Neural cell (in vitro differentiated cells): ENCODE measurements at regions not wholly inside any gene's neighbourhood (a gene's known extent, or its start where the extent isn't known, plus 50 kb on each side); places are given as distances from the start of the nearest gene placed in this dataset.

Source experiments
- H2AFZ ChIP-seq: fragments of 200-600, 300-800 bp; sonication (generic), shearing (Covaris generic); 2 replicates; pipeline ENCODE4 v1.6.0; 2014; ENCODE audit warnings: low read depth, mild to moderate bottlenecking, antibody characterized with exemption, low read length, moderate library complexity
- H3F3A ChIP-seq: fragments of 200-600 bp; shearing (Covaris generic); 2 replicates; pipeline ENCODE4 v1.6.1; 2016; ENCODE audit warnings: mild to moderate bottlenecking, moderate library complexity, mixed read lengths, antibody characterized with exemption, low read length; ENCODE audit not compliant: insufficient read depth, poor library complexity, severe bottlenecking
- H3K27ac ChIP-seq: fragments of 200-600, 300-800 bp; sonication (generic), shearing (Covaris generic); 2 replicates; pipeline ENCODE4 v1.5.1; 2014; ENCODE audit warnings: mild to moderate bottlenecking, low read length, moderate library complexity
- H3K27me3 ChIP-seq: fragments of 300-800, 200-600 bp; sonication (generic), shearing (Covaris generic); 2 replicates; pipeline ENCODE4 v1.6.0; 2014; ENCODE audit warnings: mild to moderate bottlenecking, low read depth, low read length, moderate library complexity; ENCODE audit not compliant: insufficient read depth
- H3K36me3 ChIP-seq: fragments of 300-800, 200-600 bp; sonication (generic), shearing (Covaris generic); 2 replicates; pipeline ENCODE4 v1.5.1; 2014; ENCODE audit warnings: mild to moderate bottlenecking, antibody characterized with exemption, low read length, moderate library complexity; ENCODE audit not compliant: insufficient read depth
- H3K4me2 ChIP-seq: fragments of 300-800, 200-600 bp; sonication (generic), shearing (Covaris generic); 2 replicates; pipeline ENCODE4 v1.6.0; 2014; ENCODE audit warnings: mild to moderate bottlenecking, low read length
- H3K4me3 ChIP-seq: fragments of 300-800, 200-600 bp; sonication (generic), shearing (Covaris generic); 2 replicates; pipeline ENCODE4 v1.5.1; 2014; ENCODE audit warnings: mild to moderate bottlenecking, low read length, moderate library complexity
- H3K79me2 ChIP-seq: fragments of 200-600 bp; shearing (Covaris generic); replicated peaks from 2 replicates; pipeline ENCODE4 v1.6.0; 2014; ENCODE audit warnings: mild to moderate bottlenecking, low read length, moderate library complexity; ENCODE audit not compliant: insufficient read depth
- H3K9ac ChIP-seq: fragments of 300-800, 200-600 bp; sonication (generic), shearing (Covaris generic); 2 replicates; pipeline ENCODE4 v1.6.1; 2016; ENCODE audit warnings: mild to moderate bottlenecking, low read length, mixed read lengths
- H3K9me2 ChIP-seq: fragments of 200-600 bp; shearing (Covaris generic); 2 replicates; pipeline ENCODE4 v1.6.1; 2016; ENCODE audit warnings: mild to moderate bottlenecking, low read length, mixed read lengths; ENCODE audit not compliant: insufficient read depth
- H3K9me3 ChIP-seq: fragments of 200-600, 300-800 bp; sonication (generic), shearing (Covaris generic); 2 replicates; pipeline ENCODE4 v1.6.1; 2016; ENCODE audit warnings: mild to moderate bottlenecking, mixed run types, low read length, moderate library complexity, mixed read lengths
- H4K20me1 ChIP-seq: fragments of 200-600 bp; shearing (Covaris generic); 2 replicates; pipeline ENCODE4 v1.6.1; 2016; ENCODE audit warnings: mild to moderate bottlenecking, mixed run types; ENCODE audit not compliant: insufficient read depth
- EP300 ChIP-seq: fragments of 450-650 bp; conservative IDR thresholded peaks from 2 replicates; pipeline ENCODE4 v1.6.1; 2014; ENCODE audit warnings: antibody characterized with exemption, mild to moderate bottlenecking, moderate library complexity; ENCODE audit not compliant: poor library complexity, severe bottlenecking
- EZH2 ChIP-seq: fragments of 200-600, 300-800 bp; shearing (Covaris generic), sonication (generic); IDR thresholded peaks from 2 replicates; pipeline ENCODE4 v1.6.1; 2014; ENCODE audit warnings: antibody characterized with exemption, low read length, borderline replicate concordance, mild to moderate bottlenecking; ENCODE audit not compliant: insufficient read depth, poor library complexity, severe bottlenecking
- MXI1 ChIP-seq: fragments of 450-650 bp; conservative IDR thresholded peaks from 2 replicates; pipeline ENCODE4 v1.6.1; 2014; ENCODE audit warnings: antibody characterized with exemption, mild to moderate bottlenecking; ENCODE audit not compliant: poor library complexity, severe bottlenecking
- POLR2AphosphoS5 ChIP-seq: IDR thresholded peaks from 2 replicates; pipeline ENCODE4 v1.6.1; 2012
- RAD21 ChIP-seq: fragments of 450-650 bp; conservative IDR thresholded peaks from 2 replicates; pipeline ENCODE4 v1.6.1; 2014; ENCODE audit warnings: antibody characterized with exemption, mild to moderate bottlenecking, moderate library complexity
- SMC3 ChIP-seq: fragments of 450-650 bp; conservative IDR thresholded peaks from 2 replicates; pipeline ENCODE4 v1.6.1; 2014; ENCODE audit warnings: antibody characterized with exemption, mild to moderate bottlenecking, moderate library complexity; ENCODE audit not compliant: poor library complexity
- TAF1 ChIP-seq: IDR thresholded peaks from 2 replicates; pipeline ENCODE4 v1.6.1; 2012; ENCODE audit warnings: low read depth
- TF ChIP-seq, protein P1 (sequence below): IDR thresholded peaks from 2 replicates; pipeline ENCODE4 v1.6.1; 2012; ENCODE audit warnings: borderline replicate concordance
- TF ChIP-seq, protein P2 (sequence below): fragments of 450-650 bp; IDR thresholded peaks from 2 replicates; pipeline ENCODE4 v1.5.1; 2014; ENCODE audit warnings: antibody characterized with exemption, mild to moderate bottlenecking, moderate library complexity; ENCODE audit not compliant: poor library complexity, severe bottlenecking

- H3K27me3 ChIP-seq = no peaks in the 10 kb centered on the region
- no peaks in the 10 kb centered on the region for H3K9me3 ChIP-seq
- H2AFZ ChIP-seq = no peak overlapping the region
- H4K20me1 ChIP-seq = no peaks in the 10 kb centered on the region
- no peak overlapping the region for H3K4me3 ChIP-seq
- TF ChIP-seq MXI1 (no peak), RAD21 (no peak), SMC3 (no peak), POLR2AphosphoS5 (no peak), EP300 (no peak), TAF1 (no peak), EZH2 (no peak)
- TF ChIP-seq, protein P1, sequence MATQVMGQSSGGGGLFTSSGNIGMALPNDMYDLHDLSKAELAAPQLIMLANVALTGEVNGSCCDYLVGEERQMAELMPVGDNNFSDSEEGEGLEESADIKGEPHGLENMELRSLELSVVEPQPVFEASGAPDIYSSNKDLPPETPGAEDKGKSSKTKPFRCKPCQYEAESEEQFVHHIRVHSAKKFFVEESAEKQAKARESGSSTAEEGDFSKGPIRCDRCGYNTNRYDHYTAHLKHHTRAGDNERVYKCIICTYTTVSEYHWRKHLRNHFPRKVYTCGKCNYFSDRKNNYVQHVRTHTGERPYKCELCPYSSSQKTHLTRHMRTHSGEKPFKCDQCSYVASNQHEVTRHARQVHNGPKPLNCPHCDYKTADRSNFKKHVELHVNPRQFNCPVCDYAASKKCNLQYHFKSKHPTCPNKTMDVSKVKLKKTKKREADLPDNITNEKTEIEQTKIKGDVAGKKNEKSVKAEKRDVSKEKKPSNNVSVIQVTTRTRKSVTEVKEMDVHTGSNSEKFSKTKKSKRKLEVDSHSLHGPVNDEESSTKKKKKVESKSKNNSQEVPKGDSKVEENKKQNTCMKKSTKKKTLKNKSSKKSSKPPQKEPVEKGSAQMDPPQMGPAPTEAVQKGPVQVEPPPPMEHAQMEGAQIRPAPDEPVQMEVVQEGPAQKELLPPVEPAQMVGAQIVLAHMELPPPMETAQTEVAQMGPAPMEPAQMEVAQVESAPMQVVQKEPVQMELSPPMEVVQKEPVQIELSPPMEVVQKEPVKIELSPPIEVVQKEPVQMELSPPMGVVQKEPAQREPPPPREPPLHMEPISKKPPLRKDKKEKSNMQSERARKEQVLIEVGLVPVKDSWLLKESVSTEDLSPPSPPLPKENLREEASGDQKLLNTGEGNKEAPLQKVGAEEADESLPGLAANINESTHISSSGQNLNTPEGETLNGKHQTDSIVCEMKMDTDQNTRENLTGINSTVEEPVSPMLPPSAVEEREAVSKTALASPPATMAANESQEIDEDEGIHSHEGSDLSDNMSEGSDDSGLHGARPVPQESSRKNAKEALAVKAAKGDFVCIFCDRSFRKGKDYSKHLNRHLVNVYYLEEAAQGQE = no peak
- TF ChIP-seq, protein P2, sequence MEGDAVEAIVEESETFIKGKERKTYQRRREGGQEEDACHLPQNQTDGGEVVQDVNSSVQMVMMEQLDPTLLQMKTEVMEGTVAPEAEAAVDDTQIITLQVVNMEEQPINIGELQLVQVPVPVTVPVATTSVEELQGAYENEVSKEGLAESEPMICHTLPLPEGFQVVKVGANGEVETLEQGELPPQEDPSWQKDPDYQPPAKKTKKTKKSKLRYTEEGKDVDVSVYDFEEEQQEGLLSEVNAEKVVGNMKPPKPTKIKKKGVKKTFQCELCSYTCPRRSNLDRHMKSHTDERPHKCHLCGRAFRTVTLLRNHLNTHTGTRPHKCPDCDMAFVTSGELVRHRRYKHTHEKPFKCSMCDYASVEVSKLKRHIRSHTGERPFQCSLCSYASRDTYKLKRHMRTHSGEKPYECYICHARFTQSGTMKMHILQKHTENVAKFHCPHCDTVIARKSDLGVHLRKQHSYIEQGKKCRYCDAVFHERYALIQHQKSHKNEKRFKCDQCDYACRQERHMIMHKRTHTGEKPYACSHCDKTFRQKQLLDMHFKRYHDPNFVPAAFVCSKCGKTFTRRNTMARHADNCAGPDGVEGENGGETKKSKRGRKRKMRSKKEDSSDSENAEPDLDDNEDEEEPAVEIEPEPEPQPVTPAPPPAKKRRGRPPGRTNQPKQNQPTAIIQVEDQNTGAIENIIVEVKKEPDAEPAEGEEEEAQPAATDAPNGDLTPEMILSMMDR = no peak
- no peak overlapping the region for H3K27ac ChIP-seq
- H3K79me2 ChIP-seq = no peaks in the 10 kb centered on the region
- no peak overlapping the region for H3K9ac ChIP-seq
- H3K36me3 ChIP-seq = no peaks in the 10 kb centered on the region
- H3K9me2 ChIP-seq = no peaks in the 10 kb centered on the region
- no peaks in the 10 kb centered on the region for H3F3A ChIP-seq
- H3K4me2 ChIP-seq = no peak overlapping the region
Measured at GRCh38 chr3:173275740-173276139, 121.8 kb upstream of the NLGN1 start.

- H2AFZ ChIP-seq = no peak overlapping the region
- TF ChIP-seq TAF1 (no peak), POLR2AphosphoS5 (no peak), SMC3 (no peak), RAD21 (no peak), EP300 (no peak), MXI1 (no peak), EZH2 (no peak)
- TF ChIP-seq, protein P2 = no peak
- TF ChIP-seq, protein P1 = no peak
- H3K9ac ChIP-seq = no peak overlapping the region
- H3K79me2 ChIP-seq = no peaks in the 10 kb centered on the region
- no peaks in the 10 kb centered on the region for H4K20me1 ChIP-seq
- H3F3A ChIP-seq = no peaks in the 10 kb centered on the region
- H3K9me2 ChIP-seq = no peaks in the 10 kb centered on the region
- no peaks in the 10 kb centered on the region for H3K27me3 ChIP-seq
- H3K36me3 ChIP-seq = no peaks in the 10 kb centered on the region
- H3K4me2 ChIP-seq = no peak overlapping the region
- no peak overlapping the region for H3K4me3 ChIP-seq
- H3K9me3 ChIP-seq = no peaks in the 10 kb centered on the region
- no peak overlapping the region for H3K27ac ChIP-seq
Measured at GRCh38 chr3:173273838-173274237, 123.7 kb upstream of the NLGN1 start.
